Fibroblast of the aortic adventitia (primary cell): ENCODE measurements at regions not wholly inside any gene's neighbourhood (a gene's known extent, or its start where the extent isn't known, plus 50 kb on each side); places are given as distances from the start of the nearest gene placed in this dataset.
"Not testable (repeated sequence)": the region's sequence is repeated elsewhere in the genome, so short reads cannot be mapped to it uniquely, and the experiment has no call there.

Experiments used
- DNase-seq: peaks from one replicate; pipeline ENCODE4 v3.0.0-alpha.2; 2010; ENCODE audit warnings: low read depth
- H3K4me3 ChIP-seq: 2 replicates; pipeline ENCODE4 v1.5.1; 2011; ENCODE audit warnings: low read depth, mild to moderate bottlenecking, control low read depth, low read length, moderate library complexity
- TF ChIP-seq, protein P1 (sequence below): IDR thresholded peaks from 2 replicates; pipeline ENCODE4 v1.5.1; 2011; ENCODE audit warnings: mild to moderate bottlenecking, low read length, control low read depth, inconsistent platforms; ENCODE audit not compliant: insufficient read depth

GRCh38 chr21:17688912-17689874 is 76.5 kb upstream of the BTG3 start:
- DNase-seq, result peak; percentile 50
- TF ChIP-seq, protein P1, sequence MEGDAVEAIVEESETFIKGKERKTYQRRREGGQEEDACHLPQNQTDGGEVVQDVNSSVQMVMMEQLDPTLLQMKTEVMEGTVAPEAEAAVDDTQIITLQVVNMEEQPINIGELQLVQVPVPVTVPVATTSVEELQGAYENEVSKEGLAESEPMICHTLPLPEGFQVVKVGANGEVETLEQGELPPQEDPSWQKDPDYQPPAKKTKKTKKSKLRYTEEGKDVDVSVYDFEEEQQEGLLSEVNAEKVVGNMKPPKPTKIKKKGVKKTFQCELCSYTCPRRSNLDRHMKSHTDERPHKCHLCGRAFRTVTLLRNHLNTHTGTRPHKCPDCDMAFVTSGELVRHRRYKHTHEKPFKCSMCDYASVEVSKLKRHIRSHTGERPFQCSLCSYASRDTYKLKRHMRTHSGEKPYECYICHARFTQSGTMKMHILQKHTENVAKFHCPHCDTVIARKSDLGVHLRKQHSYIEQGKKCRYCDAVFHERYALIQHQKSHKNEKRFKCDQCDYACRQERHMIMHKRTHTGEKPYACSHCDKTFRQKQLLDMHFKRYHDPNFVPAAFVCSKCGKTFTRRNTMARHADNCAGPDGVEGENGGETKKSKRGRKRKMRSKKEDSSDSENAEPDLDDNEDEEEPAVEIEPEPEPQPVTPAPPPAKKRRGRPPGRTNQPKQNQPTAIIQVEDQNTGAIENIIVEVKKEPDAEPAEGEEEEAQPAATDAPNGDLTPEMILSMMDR, result no peak
- no peak overlapping the region for H3K4me3 ChIP-seq

DNA sequence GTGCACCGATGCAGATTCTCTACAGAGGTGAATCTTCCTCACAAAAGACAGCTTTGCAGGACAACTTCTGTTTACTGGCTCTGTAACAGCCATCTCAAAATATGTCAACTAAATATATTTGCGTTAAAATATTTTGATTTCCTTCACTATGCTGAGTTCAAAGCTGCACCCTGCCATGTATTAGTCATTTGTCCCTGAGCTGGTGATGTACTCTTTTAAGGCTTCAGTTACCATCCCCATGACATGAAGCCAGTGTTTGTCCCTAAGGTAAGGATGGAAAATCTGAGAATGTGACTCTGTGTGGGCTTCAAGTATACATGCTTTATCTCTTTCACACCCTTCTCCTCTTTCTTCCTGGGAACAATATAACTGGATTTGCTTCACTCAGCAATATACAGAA is 70.2 kb upstream of the BTG3 start:
- no peak overlapping the region for H3K4me3 ChIP-seq
- TF ChIP-seq, protein P1, result no peak
- no peak for DNase-seq

GRCh38 chr21:17679002-17679600 is 66.4 kb upstream of the BTG3 start:
- H3K4me3 ChIP-seq, result no peak overlapping the region
- DNase-seq, result peak; percentile 82
- TF ChIP-seq, protein P1, result peak; percentile 74

- not testable (repeated sequence) for H3K4me3 ChIP-seq, DNase-seq
Observed at GRCh38 chr21:17676930-17677329, 64.2 kb upstream of the BTG3 start.

DNA sequence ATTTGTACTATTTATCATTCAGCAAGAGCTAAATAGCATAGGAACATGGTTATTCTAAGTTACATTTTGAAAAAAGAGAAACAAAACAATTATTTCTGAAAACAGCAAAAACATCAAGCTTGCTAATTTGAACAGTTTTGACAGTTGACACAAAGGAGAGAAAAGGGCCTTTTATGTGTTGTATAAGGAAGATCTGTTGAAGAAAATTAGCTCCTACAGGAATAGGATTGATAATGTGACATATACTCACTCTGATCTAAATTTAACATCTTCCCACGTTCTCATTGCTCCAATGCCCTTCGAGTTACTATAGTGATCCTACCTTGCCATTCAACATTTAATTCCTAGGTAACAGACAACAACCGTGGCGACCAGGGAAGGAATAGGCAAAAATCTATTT is 61.4 kb upstream of the BTG3 start:
- TF ChIP-seq, protein P1, result no peak
- no peak for DNase-seq
- H3K4me3 ChIP-seq, result no peak overlapping the region

- peak; percentile 63 for DNase-seq
- TF ChIP-seq, protein P1, result no peak
- no peak overlapping the region for H3K4me3 ChIP-seq
Observed at GRCh38 chr21:17673261-17674020, 60.7 kb upstream of the BTG3 start.

DNA sequence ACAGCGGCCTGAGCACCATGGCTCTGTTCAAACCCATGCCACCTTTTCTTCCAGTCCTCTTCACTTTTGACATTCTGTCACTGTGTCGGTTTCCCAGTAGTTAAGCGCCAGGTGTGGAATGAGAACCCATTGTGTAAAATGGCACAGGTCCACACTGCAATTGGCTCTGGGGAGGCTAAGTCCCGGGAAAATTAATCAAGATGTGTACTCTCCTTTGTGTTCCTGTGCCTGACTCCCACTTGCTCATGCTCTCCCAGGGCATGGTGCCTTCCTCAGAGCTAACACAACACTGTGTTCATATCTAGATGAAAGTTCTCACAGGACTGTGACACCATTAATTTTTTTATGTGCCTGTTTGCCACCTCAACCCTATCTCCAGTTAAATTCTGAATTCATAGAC is 59.0 kb upstream of the BTG3 start:
- no peak overlapping the region for H3K4me3 ChIP-seq
- DNase-seq, result no peak
- TF ChIP-seq, protein P1, result no peak
